ENCODE measurements at regions not wholly inside any gene's neighbourhood (a gene's known extent, or its start where the extent isn't known, plus 50 kb on each side); places are given as distances from the start of the nearest gene placed in this dataset.

DNA sequence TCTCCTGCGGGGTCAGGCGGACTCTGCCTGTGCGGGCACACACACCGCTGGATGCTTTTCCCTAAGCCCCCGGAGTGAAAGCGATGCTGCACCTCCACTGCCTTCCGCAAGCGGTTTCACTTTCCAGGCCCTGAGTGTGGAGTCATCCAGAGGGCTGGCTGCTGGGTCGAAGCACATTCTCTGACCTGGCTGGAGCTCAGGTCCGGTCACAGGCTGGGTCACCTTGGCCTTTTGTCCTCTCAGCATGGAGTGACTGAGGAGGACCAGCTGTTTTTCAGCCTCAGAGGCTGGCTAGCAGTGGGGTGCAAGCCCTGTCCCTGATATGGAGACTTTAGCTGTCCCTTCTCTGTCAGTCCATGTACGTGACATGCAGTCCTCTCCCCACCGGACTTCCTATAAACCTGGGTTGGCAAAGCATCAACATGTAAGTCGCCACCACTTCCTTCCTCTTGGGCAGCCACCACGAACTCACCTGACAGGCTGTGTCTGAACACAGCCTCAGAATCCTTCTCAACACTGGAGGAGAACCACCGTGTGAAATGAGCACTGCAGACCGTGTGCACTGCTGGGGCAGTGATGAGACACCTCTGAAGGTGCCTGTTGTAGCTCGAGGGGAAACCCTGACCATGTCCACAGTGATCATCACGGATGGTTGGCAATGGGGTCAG is 51.3 kb downstream of the GADD45G start:
- no peak for DNase-seq

DNA sequence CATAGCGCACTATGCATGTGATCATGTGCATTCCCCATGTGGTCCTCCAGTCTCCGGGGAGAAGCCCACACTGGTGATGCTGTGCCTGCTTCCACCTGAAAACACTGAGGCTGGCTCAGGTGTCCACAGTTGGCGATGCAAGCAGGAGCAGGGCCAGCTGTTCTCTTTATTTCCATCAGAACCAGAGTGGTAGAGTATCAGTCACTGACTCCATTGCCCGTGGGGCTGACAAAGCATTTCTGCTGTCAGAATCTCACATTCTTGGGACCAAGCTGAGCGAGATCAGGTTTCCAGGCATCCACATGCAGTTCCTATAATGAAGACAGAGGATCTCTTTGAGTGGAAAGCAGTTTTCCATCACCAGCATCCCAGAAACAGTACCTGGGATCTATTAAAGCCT is 52.5 kb downstream of the GADD45G start:
- no peak for DNase-seq

DNA sequence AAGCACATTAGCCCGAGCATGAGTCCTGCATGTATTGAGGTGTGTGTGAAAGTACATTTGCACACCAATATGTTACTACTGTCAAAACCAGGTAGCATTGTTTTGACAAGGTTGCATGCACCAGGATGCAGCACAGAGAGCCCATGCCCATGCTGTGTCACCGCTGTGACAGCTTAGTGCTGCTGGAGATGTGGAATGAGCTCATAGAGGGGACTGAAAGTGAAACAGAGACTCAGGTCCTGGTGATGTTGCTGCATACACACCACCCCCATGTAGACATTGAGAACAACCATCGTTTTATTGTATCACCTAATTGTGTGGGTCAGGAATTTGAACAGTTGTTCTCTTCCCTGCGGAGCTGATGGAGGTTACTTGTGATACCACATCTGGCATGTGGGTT is 53.0 kb downstream of the GADD45G start:
- no peak for DNase-seq

DNA sequence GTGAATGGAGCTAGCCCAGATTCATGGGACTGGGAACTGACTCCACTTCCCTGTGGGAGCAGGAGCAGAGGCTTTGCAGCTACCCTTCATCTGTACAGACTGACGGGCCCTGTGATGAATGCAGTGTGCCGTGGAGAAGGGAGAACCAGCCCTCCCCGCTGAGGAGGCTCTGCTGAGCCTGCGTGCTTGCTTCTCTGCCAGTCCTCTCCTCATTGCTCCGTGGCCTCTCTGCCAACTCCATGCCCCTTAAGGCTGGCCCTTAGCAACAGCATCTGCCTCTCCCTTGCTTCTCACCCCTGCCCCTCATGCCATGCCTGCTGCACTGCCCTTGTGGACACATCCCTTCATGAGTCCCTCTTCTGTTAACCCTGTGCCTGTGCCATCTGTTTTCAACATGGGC is 53.6 kb downstream of the GADD45G start:
- DNase-seq = no peak

DNA sequence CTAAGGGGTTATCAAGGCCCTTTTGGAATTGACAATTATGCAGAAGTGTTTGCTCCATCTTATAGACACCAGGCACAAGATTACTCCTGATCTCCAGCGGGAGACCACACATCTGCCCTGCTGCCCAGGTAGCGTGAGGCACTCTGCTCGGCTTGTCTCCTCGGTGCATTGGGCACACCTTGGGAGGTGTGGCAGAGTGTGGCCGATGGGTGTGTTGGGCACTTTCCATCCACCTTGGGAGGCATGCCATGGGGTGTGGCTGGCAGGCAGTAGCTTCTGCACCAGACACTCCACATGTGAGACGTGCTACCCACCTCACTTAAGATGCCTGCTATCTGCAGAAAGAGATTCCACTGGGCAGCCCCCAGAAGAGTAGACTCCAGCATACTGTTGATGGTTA is 54.1 kb downstream of the GADD45G start:
- DNase-seq = no peak

DNA sequence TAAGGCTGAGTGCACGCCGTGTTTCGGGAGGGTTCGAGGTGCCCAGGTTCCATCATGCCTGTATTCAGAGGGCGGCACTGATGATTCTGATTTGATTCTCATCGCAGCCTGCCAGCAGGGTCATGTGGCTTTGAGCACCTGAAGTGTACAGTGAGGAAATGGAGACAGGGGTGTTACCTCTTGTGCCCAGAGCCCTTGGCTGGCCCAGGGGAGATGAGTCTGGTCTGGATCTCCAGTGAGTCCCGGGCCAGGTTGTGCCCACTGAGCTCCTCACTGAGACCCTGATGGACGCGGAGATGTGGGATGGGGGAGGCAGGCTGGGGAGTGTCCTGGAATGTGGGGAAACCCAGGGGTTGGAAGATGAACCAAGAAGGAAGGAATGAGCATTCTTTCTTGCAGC is 54.7 kb downstream of the GADD45G start:
- DNase-seq = no peak

DNA sequence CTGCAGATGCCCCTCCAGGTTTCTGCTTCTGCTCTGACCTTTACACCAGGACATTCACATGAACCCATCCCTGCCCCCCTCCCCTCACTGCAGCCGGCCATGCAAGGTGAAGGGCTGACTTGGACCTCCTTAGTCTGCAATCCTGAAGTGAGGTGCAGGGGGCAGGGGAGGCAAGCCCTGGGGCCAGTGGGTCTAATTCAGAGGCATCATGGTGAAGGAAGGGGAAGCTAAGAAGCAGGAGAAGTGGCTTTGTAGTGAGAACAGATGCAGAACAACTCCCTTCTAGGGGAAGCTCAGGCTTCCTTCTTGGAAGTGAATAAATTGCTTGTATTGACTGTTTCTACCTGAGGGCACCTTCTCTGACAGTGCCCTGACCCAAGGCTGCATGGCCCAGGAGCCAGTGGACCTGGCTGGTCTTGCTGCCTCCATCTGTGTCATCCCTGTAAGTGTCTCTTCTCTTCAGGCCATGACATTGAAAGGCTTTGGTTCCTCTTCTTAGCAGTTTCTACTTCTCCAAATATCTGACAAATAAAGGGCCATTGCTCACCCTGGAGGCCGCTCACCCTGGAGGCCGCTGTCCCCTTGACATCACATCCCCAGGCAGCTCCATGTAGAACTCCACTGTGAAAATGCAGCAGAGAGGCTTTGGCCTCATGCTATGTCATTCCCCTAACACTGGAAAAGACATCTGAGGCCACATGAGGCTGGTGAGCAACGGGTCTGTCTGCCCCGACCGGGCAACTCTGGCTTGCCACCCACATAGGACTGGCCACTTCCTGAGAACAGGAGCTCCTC is 55.3 kb downstream of the GADD45G start:
- DNase-seq = no peak

DNA sequence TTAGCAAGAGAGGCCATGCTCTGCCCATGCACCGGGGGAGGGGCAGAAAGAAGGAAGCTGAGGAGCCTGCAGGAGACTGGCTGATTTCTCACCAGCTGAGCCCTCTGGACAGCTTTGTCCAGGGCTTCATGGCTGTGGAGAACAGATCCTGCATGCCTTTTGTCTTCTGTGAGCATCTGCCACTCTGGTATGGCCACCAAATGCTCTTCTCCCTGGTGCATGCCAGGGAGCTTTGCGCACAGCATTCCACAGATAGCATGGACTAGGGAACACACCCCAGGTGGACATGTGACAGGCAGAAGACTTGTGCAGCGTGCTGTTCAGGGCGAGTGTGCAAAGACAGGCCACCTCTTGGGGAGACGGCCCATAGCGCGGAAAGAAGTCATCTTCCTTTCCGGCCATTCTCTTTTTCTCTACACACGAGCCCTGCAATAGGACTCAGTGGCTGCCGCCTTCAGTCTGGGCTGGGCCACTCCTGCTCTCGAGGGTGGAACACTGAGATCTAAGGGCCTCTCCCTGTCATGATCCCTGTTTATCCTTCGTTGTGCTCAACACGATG is 56.7 kb downstream of the GADD45G start:
- DNase-seq = no peak

DNA sequence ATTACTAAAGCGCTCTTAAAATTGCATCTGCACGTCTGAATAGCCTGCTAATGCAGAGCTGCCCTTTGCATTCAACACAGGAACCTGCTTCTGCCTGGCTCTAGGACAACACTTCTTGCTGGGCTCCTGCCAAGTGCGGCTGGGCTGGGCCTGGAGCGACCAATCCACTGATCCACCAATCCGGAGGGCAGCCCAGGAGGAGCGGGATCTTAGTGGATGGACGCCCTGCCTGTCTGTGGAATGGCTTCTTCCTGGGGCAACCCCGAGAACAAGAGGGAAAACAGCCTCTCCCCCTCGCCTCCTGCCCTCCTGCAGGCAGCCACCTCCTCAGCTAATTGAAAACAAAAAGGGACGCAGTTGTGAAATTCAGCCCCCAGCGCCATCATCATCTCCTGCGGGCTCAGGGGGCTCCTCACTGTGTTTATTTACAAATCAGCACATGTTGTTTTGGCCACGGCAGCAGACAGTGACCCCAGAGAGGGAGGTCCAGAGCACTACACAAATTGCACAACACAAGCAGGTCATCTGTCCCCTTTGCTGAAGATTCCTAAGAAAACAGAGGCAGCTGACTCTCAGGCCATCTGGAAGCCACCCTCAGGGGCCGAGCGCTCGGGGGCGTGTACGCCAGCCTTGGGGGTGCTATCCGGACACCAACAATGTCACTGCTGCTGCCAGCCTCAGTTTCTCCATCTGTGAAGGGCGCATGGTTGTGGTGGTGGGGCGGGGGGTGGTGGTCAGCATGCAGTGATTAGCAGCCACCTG is 57.3 kb downstream of the GADD45G start:
- DNase-seq = no peak

DNA sequence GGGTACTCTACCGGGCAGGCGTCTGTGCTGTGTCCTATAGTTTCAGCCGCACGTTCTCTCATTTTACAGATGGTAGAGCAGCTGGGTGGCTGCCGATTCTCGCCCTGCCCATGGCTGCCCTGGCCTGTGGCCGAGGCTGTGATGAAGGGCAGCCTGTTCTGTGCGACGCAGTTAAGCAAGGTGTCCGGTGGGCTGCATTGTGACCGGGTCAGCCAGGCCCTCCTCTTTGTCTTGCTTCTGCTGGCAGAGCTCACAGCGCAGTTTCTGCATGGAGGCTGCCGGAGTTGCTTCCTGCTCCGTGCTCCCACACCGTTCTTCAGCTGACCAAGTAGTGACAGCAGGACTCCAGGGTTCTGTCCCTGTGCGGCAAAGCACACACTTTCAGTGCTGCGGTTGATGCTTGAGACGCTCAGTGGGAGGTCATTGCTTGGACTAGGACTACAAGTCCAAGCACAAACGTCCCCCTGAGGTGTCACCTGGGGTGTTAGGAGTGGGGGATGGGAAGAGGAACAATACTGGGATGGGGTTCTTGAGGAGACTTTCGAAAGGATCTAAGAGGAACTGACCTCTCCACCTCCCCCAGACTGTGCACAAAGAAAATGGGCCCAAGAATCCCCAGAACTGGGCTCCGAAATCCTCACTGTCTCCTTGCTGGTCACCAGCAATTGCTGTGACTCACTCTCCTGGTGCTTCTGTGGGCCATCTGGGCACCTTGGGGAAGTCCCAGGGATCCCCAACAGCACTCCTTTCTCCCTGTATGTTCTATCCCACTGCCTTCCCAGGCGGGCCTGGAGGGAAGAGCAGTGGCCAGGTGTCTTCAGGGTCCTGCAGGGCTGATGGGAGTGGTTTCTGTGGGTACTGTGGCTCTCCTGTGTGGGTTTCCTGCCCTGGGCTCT is 58.2 kb downstream of the GADD45G start:
- no peak for DNase-seq

DNA sequence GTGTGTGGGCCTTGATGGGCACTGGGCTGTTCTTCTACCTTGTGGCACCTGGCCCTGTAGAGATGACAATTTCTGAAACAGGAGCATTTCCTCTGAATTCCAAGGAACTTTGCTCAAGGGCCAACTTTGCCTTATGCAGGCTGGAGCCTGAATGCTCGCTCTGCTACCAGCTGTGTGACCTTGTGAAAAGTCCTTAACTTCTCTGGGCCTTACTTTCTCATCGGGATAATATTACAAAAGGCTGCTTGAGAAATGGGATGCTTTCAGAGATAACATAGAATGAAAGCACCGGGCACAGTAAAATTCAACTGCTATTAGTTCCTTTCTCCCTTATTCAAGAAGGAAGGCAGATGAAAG is 58.8 kb downstream of the GADD45G start:
- no peak for DNase-seq

DNA sequence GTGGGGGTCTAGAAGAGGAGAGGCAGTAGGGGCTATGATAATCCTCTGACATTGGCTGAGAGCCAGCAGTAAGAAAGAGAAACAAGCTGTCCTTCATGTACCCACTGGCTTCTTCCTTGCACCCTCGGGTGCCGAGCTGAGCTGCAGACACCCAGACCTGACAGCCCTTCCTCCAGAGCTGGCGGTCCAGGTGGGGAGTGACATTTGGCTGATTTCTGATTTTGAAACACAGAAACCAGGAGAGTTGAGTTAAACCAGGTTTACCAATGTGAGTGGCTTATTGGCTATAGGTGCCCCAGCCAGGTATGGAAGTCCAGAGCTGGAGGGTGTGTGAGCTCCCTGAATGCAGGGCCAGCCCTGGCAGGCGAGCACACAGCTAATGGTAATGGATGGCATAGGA is 59.2 kb downstream of the GADD45G start:
- no peak for DNase-seq

DNA sequence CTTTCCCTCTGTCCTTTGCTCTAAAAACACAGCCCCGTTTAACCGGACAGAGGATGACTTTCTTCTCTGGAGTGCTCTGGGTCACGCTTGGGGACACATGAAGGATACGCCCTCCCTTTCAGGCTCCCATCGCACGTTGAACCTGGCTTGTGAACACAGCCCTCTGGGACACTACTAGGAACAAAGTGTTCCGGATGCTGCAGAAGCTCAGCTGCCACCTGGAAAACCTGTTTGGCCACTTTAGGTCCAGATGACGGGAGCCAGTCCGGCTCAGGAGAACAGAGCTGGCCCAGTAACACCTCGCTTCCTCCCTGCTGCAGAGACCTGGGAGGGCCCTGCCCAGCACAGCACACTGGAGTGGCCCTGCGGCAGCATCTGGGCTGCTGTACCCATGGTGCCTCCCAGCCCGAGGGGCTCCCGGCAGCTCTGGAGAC is 60.1 kb downstream of the GADD45G start:
- no peak for DNase-seq

DNA sequence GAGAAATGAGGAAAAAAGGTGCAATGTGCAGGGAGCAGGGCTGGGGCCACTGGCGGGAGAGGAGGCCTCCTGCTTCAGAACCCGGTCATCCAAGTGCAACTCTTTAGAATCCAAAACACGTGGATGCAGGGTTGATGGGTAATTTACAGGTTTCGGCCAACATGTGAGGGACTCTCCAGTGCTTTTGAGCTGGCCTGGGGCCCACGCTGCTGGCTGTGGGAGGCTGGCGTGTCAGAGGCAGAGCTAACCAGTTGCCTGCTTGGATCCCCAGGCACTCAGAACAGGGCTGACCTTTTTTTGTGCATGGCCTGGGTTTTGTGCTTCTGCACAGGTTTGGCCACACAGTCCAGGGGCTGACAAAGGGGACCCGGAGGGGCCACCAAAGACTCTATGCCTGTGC is 61.6 kb downstream of the GADD45G start:
- no peak for DNase-seq

DNA sequence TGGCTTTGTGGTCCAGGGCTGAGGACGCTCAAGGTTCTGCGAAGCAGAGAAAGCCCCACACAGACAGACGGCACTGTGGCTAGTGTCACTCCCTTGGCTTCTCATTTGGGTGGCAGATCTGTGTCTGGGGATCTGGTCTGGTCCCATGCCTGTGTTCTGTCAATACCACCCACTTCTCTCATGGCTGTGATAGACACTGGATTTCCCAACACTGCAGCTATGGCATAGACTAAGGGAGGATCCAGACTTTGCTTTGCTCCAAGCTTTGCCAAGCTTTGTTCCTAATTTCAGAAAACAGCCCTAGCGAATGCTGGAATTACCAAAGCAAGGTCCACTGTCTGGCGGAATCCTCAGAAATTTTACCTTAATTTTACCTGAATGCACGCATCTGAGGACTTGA is 62.1 kb downstream of the GADD45G start:
- DNase-seq = no peak

DNA sequence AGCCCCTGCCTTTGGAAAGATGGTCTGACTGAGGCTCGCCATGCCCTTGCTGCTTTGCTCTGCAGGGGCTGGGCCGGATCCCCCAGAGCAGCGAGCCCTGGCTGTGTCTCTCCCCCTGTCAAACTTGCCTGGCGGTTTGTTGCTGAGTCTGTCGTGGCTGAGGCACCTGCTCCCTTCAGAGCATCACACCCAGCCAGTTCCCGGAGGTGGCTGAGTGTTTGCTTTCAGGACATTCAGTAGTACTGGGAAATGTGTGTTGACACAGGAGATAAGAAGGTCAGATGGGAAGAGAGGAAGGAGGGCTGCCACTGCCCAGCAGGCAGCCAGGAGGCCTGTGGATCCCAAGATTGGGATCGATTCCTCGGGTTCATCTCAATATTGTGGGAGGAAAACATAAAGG is 62.9 kb downstream of the GADD45G start:
- DNase-seq = no peak

DNA sequence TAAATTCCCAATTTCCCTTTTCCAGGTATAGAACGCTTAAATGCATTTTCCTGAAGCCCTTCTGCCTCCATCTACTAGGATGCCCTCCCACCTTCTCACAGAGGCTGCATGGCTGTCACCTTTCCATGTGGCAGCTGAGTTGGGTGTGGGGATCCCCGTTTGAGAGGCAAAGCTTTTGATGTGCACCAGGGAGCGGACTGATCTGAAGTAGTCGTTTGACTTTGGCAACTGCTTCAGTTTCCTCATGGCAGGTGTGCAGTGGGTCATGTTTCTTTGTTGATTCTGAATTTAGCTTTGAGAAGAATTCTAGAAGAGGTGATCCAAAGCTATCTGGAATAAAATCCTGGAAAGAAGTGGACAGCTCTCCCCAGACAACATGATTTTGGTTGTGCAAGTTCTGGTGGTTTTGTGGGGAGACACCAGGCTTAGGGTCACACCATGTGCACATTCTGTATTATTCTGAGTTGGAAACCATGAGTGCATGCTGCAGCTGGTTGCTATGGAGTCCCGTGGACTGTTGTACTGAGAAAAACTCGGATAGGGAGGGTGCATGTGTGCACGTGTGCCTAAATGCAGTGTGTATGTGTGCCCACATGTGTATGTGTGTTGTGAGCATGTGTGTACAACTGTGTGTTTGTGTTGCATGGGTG is 63.5 kb downstream of the GADD45G start:
- no peak for DNase-seq

DNA sequence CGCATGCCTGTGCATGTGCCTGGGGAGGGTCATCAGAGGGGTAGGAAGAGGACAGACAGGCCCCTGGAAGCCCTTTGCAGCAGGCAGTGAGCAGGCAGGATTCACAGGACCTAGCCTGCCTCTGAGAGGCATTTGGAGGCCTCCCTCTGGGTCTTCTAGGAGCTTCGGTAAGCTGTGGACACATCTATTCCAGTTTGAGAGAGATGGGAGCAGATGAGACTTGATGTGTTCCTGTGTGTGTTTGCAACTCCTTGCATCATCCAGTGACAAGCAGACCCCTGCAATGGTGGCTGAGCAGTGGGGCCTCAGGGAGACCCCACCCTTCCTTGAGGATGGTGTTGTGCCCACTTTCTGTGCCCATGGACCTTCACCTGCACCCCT is 64.0 kb downstream of the GADD45G start:
- no peak for DNase-seq

DNA sequence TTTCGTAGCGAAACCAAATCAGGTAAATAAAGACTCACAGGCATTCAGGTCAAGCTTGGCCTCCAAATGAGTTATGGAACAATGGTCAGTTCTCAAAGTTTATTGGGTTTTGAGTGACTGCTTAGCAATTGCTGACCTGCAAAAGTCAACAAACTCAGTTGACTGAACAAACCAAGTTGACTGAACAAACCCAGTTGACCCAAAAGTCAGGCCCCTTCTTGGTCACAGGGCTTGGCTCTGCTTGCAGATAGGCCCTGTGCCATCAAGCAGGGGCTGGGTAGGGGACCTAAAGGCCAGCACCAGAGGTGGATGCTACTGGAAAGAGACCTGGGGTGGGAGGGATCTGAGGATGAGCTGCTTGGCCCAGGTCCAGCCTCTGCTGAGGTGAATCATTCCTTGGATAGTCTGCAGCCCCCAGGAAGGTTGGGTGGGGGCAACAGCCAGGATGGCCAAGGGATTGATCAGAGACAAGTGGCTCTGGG is 64.6 kb downstream of the GADD45G start:
- DNase-seq = no peak

DNA sequence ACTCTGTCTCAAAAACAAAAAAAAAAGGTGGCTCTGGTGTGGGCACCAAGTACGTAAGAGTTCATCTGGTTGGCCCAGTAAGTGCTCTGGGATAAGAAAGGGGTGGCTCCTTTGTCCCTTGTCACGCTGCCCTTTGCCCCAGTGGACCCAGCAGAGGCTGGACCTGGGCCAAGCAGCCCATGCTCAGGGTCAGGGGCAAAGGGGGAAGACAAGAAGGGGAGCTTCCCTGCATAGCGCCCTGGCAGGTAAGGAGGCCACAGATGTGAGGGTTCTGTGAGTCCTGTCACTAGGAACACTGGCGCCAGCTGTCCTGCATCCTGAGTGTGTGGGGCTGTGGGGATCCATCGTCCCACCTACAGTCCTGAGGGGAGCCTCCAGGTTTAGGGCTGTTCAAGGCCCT is 65.3 kb downstream of the GADD45G start:
- no peak for DNase-seq

DNA sequence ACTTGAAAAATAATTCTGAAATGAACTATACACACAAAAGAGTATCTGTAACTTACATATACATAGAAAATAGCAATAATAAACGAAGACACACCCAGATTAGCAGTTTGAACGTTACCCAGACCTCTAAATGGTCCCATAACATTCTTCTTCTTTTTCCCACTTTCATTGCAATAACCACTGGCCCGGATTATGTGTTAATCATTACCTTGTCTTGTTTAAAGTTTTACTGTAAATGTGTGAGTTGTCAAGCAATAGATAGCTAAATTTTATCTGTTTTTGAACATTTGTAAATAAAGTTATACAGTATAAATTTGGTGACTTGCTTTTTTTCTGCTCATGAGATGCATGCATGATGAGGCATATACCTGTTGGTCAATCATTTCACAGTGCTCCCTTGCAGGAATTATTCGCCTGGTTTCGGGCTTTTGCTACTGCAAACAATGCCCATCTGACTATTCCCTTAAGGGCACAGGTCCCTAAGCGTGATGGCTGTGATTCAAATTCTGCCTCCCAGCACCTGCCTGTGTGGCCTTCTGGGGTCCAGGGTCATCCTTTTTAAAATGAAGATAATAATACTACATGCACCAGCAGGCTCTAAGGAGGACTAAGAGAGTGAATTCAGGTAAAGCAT is 66.1 kb downstream of the GADD45G start:
- DNase-seq = no peak

Data from effector CD4-positive, alpha-beta T cell (primary cell).